GM23338 (cell line): ENCODE measurements at regions not wholly inside any gene's neighbourhood (a gene's known extent, or its start where the extent isn't known, plus 50 kb on each side); places are given as distances from the start of the nearest gene placed in this dataset.

Experiments
- EZH2 ChIP-seq: fragments of 200-600 bp; sonication (generic); IDR thresholded peaks from one replicate; pipeline ENCODE4 v1.8.0; 2017; ENCODE audit warnings: antibody characterized with exemption, mild to moderate bottlenecking, low read depth; ENCODE audit not compliant: unreplicated experiment
- EZH2phosphoT487 ChIP-seq: fragments of 200-600 bp; sonication (generic); IDR thresholded peaks from one replicate; pipeline ENCODE4 v1.8.1; 2018; ENCODE audit warnings: antibody characterized with exemption; ENCODE audit not compliant: unreplicated experiment
- JUNB ChIP-seq: IDR thresholded peaks from one replicate; pipeline ENCODE4 v1.6.1; 2016; ENCODE audit warnings: antibody characterized with exemption; ENCODE audit not compliant: unreplicated experiment
- NANOG ChIP-seq: IDR thresholded peaks from 2 replicates; pipeline ENCODE4 v1.6.1; 2016; ENCODE audit warnings: antibody characterized with exemption, borderline replicate concordance
- POLR2AphosphoS5 ChIP-seq: IDR thresholded peaks from 2 replicates; pipeline ENCODE4 v1.6.1; 2016; ENCODE audit warnings: antibody characterized with exemption, low read depth
- TF ChIP-seq, protein P1 (sequence below), 2 experiments: fragments of 200-600 bp in 1 of 2; sonication (generic) in 1 of 2; conservative IDR thresholded peaks; 2 replicates each; pipeline versions ENCODE4 v1.5.1 to v1.6.1; 2016 to 2017; ENCODE audit warnings: antibody characterized with exemption in 2 of 2, low read depth in 2 of 2, mild to moderate bottlenecking in 2 of 2, moderate library complexity in 1 of 2
- TF ChIP-seq, protein P2 (sequence below): IDR thresholded peaks from one replicate; pipeline ENCODE4 v1.6.1; 2018; ENCODE audit warnings: antibody characterized with exemption; ENCODE audit not compliant: unreplicated experiment

GRCh38 chr17:54736573-54736972 is 164.1 kb upstream of the TOM1L1 start:
- TF ChIP-seq, protein P1, sequence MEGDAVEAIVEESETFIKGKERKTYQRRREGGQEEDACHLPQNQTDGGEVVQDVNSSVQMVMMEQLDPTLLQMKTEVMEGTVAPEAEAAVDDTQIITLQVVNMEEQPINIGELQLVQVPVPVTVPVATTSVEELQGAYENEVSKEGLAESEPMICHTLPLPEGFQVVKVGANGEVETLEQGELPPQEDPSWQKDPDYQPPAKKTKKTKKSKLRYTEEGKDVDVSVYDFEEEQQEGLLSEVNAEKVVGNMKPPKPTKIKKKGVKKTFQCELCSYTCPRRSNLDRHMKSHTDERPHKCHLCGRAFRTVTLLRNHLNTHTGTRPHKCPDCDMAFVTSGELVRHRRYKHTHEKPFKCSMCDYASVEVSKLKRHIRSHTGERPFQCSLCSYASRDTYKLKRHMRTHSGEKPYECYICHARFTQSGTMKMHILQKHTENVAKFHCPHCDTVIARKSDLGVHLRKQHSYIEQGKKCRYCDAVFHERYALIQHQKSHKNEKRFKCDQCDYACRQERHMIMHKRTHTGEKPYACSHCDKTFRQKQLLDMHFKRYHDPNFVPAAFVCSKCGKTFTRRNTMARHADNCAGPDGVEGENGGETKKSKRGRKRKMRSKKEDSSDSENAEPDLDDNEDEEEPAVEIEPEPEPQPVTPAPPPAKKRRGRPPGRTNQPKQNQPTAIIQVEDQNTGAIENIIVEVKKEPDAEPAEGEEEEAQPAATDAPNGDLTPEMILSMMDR (conservative IDR thresholded peaks at IDR 0.05; ENCODE audit: low read depth in 2 of 2): no peak
- TF ChIP-seq POLR2AphosphoS5: no peak
- TF ChIP-seq EZH2phosphoT487: no peak
- TF ChIP-seq, protein P2, sequence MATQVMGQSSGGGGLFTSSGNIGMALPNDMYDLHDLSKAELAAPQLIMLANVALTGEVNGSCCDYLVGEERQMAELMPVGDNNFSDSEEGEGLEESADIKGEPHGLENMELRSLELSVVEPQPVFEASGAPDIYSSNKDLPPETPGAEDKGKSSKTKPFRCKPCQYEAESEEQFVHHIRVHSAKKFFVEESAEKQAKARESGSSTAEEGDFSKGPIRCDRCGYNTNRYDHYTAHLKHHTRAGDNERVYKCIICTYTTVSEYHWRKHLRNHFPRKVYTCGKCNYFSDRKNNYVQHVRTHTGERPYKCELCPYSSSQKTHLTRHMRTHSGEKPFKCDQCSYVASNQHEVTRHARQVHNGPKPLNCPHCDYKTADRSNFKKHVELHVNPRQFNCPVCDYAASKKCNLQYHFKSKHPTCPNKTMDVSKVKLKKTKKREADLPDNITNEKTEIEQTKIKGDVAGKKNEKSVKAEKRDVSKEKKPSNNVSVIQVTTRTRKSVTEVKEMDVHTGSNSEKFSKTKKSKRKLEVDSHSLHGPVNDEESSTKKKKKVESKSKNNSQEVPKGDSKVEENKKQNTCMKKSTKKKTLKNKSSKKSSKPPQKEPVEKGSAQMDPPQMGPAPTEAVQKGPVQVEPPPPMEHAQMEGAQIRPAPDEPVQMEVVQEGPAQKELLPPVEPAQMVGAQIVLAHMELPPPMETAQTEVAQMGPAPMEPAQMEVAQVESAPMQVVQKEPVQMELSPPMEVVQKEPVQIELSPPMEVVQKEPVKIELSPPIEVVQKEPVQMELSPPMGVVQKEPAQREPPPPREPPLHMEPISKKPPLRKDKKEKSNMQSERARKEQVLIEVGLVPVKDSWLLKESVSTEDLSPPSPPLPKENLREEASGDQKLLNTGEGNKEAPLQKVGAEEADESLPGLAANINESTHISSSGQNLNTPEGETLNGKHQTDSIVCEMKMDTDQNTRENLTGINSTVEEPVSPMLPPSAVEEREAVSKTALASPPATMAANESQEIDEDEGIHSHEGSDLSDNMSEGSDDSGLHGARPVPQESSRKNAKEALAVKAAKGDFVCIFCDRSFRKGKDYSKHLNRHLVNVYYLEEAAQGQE: no peak
- TF ChIP-seq EZH2: no peak
- TF ChIP-seq NANOG: no peak
- TF ChIP-seq JUNB: no peak
